ENCODE measurements at regions not wholly inside any gene's neighbourhood (a gene's known extent, or its start where the extent isn't known, plus 50 kb on each side); places are given as distances from the start of the nearest gene placed in this dataset.

DNA sequence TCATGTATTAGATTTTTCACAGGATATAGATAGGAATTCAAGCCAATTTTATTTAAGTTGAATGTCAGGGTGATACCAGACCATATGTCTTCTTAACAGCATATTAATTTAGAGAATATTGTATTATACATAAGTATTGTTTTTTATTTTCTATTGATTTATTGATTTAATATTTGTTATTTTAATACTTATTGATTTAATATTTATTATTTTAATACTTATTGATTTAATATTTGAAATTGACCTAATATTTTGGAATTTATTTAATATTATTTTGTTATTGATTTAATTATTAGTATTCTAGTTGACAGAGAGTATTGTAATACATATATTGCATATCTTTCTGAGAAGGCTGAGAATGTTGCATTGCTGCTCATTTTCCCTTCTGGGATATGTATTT lies 1411.8 kb upstream of the ACO1 start:
- Histone ChIP-seq H3K27me3 (ENCODE audit: insufficient read depth, low read length) (no peaks in the 10 kb centered on the region), H2BK12ac (ENCODE audit: insufficient read length, low read depth, low read length) (no peak overlapping the region), H3K4me2 (ENCODE audit: insufficient read depth, insufficient read length, low read length) (no peak overlapping the region), H4K20me1 (ENCODE audit: control insufficient read depth, insufficient read depth, insufficient read length) (no peaks in the 10 kb centered on the region), H4K8ac (replicated peaks; ENCODE audit: insufficient read length, low read depth, low read length) (no peak overlapping the region), H3K9me3 (ENCODE audit: control insufficient read depth, low read depth, low read length) (no peaks in the 10 kb centered on the region), H3K23ac (ENCODE audit: insufficient read length, low read depth, low read length) (no peak overlapping the region), H2BK5ac (ENCODE audit: insufficient read length, low read length) (no peak overlapping the region), H3K23me2 (ENCODE audit: insufficient read length, low read depth, low read length, poor library complexity, severe bottlenecking) (no peaks in the 10 kb centered on the region), H3K56ac (ENCODE audit: insufficient read length, low read depth, low read length) (no peak overlapping the region), H2BK20ac (ENCODE audit: low read depth, low read length, poor library complexity, severe bottlenecking) (no peak overlapping the region), H4K5ac (ENCODE audit: insufficient read length, low read depth, low read length) (no peak overlapping the region), H3T11ph (ENCODE audit: low read length) (no peak overlapping the region), H3K27ac (ENCODE audit: insufficient read length, low read depth, low read length) (no peak overlapping the region), H3K4me1 (ENCODE audit: insufficient read depth, low read length) (no peaks in the 10 kb centered on the region), H2AFZ (ENCODE audit: low read length) (no peak overlapping the region), H3K14ac (ENCODE audit: insufficient read depth, low read length) (no peak overlapping the region), H3K79me1 (ENCODE audit: insufficient read depth, low read depth, low read length, poor library complexity, severe bottlenecking) (no peaks in the 10 kb centered on the region), H3K9ac (ENCODE audit: extremely low read depth, insufficient read length, low read length) (no peak overlapping the region), H3K18ac (ENCODE audit: insufficient read length, low read depth, low read length) (no peak overlapping the region), H3K79me2 (ENCODE audit: insufficient read depth, low read length) (no peaks in the 10 kb centered on the region), H2BK120ac (ENCODE audit: low read depth, low read length, poor library complexity, severe bottlenecking) (no peak overlapping the region), H2BK15ac (ENCODE audit: low read depth, low read length) (no peak overlapping the region), H3K4ac (ENCODE audit: low read depth, low read length) (no peak overlapping the region), H4K91ac (ENCODE audit: insufficient read length, low read depth, low read length) (no peak overlapping the region), H2AK5ac (ENCODE audit: insufficient read length, low read length) (no peak overlapping the region)
- DNase-seq: no peak
- no peaks in the 10 kb centered on the region for H3K36me3 Mint-ChIP-seq (ENCODE audit: insufficient read depth in 1 of 3, low read depth in 3 of 3)
- peaks cover 5% of the 10 kb centered on the region in 2 experiments for H3K4me1 Mint-ChIP-seq
- no peaks in the 10 kb centered on the region for H3K27me3 Mint-ChIP-seq (ENCODE audit: low read depth)
- no peaks in the 10 kb centered on the region for H3K9me3 Mint-ChIP-seq
- no peak overlapping the region for H3K27ac Mint-ChIP-seq
- no peak overlapping the region for H3K4me3 Mint-ChIP-seq
- TF ChIP-seq, protein P1, sequence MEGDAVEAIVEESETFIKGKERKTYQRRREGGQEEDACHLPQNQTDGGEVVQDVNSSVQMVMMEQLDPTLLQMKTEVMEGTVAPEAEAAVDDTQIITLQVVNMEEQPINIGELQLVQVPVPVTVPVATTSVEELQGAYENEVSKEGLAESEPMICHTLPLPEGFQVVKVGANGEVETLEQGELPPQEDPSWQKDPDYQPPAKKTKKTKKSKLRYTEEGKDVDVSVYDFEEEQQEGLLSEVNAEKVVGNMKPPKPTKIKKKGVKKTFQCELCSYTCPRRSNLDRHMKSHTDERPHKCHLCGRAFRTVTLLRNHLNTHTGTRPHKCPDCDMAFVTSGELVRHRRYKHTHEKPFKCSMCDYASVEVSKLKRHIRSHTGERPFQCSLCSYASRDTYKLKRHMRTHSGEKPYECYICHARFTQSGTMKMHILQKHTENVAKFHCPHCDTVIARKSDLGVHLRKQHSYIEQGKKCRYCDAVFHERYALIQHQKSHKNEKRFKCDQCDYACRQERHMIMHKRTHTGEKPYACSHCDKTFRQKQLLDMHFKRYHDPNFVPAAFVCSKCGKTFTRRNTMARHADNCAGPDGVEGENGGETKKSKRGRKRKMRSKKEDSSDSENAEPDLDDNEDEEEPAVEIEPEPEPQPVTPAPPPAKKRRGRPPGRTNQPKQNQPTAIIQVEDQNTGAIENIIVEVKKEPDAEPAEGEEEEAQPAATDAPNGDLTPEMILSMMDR (conservative IDR thresholded peaks at IDR 0.05): no peak

Measured in H9 (cell line).